SIG-M5 treated with dmso at 0.1 percent for 504 hours (cell line): ENCODE measurements at regions not wholly inside any gene's neighbourhood (a gene's known extent, or its start where the extent isn't known, plus 50 kb on each side); places are given as distances from the start of the nearest gene placed in this dataset.

Source experiments
- DNase-seq: peaks from one replicate; lab custom pipeline; 2025; ENCODE audit not compliant: unreplicated experiment; lab: John Stamatoyannopoulos, UW

DNA sequence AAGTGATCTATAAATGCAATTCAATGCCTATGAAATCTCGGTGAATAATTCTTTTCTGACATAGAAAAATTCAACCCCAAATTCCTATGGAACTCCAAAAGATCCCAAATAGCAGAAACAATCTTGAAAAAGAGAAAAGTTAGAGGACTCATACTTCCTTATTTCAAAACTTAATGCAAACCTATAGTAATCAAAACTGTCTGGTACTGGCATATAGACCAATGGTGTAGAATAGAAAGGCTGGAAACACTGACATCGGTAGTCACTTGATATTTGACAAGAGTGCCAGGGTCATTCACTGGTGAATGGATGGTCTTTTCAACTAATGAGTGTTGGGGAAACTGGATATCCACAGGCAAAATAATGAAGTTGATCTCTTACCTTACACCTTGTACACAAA lies 637.1 kb upstream of the PCDH9 start:
- no peak for DNase-seq

GRCh38 chr13:67860315-67860714 lies 630.2 kb upstream of the PCDH9 start:
- no peak for DNase-seq

GRCh38 chr13:67859904-67860303 lies 629.8 kb upstream of the PCDH9 start:
- no peak for DNase-seq

DNA sequence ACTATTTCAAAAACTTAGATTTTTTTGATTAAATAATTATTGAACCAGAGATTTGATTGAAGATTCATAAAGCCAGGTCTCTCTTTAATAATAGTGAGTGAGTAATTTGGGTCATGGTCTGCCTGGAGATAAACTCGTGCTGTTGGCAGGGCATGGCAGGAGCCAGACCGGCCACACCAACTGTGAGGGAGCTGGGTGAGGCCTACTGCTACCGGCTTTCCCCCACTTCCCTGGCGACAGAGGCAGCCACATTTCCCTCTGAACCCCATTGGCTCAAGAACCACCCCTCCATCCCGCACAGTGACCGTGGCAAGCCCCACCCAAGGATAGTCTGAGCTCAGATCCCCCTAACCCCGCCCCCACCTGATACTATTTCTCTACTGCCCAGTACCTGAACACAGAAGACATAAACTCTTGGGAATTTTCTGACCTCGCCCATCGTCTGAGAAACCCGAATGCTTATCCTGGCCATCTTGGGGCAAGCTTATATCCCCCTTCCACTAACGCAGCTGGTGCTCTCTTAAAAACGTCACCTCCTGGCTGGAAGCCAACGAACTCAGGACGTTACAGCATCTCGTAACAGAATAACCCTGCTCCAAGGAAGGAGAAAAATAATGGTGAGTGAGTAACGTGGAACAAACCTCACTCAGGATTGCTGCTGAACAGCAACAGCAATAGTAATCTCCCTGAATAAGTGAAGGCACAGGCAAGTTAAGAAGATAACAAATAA lies 627.6 kb upstream of the PCDH9 start:
- DNase-seq, result no peak

- no peak for DNase-seq
These were observed 626.8 kb upstream of the PCDH9 start for GRCh38 chr13:67856955-67857354.

DNA sequence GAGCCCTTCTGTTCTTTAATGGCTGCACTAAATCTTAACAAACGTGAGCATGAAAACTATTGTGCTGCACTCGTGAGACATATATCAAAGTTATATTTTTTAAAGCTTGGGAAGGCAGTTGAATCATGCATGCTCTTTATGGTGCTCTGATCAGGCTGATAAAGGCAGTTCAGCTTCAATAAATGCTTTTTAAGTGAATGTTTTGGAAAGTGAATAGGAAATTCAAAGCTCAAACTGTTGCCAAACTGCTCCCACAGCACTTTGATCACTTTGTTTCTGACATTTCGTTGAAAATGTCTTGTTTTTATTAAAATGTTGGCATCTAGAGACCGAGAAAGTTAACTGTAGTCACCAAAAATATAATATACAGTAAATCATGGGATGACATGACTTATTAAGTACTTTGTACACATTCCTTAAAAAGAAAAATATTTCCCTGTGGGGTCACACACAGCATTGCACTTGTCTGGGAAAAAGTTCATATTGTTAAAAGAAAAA lies 625.7 kb upstream of the PCDH9 start:
- no peak for DNase-seq

DNA sequence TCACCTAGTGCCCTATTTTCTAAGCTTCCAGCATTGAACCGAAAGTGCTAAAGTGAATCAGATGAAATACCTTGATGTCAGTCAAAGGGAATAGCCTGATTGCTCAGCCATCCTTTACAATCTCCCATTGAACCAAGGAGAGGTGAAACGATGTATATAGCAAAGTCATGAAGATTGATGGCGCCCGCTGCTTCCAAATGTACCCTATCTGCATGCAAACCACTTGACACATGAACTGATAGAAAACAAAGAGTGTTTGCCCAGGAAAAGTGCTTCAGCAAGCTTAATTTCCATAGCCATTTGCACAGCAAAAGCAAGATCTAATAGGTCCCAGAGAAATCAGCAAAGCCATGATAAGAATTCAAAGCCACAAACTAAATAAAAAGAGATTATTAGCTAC lies 624.9 kb upstream of the PCDH9 start:
- DNase-seq, result no peak

GRCh38 chr13:67844574-67844973 lies 614.4 kb upstream of the PCDH9 start:
- no peak for DNase-seq

- no peak for DNase-seq
These were observed 610.9 kb upstream of the PCDH9 start for GRCh38 chr13:67841071-67841470.

DNA sequence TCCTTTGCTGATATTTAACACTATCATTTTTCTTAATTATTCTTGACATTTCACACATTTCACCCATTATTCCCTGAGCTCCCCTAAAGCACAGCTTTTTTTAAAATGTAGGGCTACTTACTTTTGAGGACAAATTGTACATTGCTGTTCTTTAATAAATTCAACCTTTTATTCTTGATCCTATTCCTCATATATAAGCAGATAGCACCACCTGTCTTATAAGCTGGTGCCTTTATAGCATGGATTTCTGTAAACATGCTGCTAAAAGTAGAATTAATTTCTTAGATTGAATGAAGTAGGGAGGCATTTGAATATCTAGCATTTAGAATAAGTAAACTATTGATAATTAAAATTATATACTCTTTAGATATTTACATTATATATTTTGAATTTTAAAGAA lies 603.4 kb upstream of the PCDH9 start:
- DNase-seq, result no peak

DNA sequence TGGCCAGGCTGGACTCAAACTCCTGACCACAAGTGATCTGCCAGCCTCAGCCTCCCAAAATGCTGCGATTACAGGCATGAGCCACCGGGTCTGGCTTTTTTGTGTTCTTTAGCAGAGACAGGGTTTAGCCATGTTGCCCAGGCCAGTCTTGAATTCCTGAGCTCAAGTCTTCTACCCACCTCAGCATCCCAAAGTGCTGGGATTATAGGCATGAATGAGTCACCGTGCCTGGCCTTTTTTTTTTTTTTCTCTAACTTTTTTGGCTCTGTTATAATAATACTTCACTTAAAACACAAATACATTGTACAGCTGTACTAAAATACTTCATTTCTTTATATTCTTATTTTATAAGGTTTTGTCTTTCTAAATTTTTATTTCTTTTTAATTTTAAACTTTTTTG lies 599.5 kb upstream of the PCDH9 start:
- no peak for DNase-seq

DNA sequence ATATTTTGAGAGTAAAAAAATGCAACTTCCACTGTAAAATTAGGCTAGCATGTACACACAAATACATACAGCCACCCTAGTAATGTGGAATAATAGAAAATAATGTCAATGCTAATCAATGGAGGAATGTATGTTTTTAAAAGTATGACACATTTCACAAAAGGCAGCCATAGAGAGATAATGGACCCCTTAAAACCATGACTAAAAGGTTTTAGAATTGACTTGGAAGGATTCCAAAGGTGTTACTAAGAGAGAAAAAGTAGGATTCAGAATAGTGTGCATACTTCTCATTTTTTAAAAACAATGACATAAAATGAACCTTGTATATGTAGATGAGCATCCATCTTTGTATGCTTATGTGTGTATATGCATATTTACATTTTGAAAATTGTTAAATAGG lies 597.9 kb upstream of the PCDH9 start:
- DNase-seq, result no peak

- DNase-seq, result no peak
These were observed 591.5 kb upstream of the PCDH9 start for GRCh38 chr13:67821606-67822005.

- DNase-seq, result no peak
These were observed 576.7 kb upstream of the PCDH9 start for GRCh38 chr13:67806796-67807195.

GRCh38 chr13:67803118-67803517 lies 573.0 kb upstream of the PCDH9 start:
- no peak for DNase-seq

DNA sequence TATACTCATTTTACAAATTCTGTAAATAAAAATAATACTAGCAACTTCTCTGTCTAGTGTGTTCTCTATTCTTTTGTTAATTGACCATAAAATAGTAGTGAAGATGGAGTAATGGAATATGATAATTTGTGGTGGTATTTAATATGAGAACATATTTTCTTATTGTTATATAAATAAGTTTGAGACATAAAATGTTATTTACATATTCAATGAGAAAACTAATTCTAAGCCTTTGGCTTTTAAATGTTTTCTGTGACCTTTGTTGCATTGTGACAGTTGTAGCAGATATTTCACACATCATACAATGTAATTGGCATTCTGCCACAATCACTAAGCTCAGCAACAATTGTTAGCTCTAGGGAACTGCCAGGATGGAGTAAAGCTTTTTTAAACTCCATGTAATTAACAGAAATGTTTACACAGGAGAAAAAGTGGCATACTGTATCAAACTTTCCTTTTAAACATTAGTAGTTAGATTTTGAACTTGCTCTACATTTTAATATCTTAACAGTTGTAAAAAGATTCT lies 562.1 kb upstream of the PCDH9 start:
- DNase-seq, result no peak

DNA sequence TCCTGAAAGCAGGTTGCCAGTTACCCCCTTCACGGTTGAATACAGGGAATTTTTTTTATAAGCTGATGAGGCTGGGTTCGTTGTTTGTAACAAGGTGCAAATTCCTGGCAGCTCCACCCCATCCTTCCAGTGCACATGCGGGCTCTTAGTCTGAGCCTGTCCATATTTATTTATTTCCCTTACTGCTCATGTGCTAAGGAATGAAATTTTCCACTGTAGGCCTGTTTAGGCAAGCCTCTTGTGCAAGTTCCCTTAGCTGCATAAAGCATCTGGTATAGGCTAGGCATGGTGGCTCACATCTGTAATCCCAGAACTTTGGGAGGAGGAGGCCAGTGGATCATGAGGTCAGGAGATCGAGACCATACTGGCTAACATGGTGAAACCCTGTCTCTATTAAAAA lies 560.9 kb upstream of the PCDH9 start:
- no peak for DNase-seq

GRCh38 chr13:67776151-67776550 lies 546.0 kb upstream of the PCDH9 start:
- DNase-seq, result no peak

DNA sequence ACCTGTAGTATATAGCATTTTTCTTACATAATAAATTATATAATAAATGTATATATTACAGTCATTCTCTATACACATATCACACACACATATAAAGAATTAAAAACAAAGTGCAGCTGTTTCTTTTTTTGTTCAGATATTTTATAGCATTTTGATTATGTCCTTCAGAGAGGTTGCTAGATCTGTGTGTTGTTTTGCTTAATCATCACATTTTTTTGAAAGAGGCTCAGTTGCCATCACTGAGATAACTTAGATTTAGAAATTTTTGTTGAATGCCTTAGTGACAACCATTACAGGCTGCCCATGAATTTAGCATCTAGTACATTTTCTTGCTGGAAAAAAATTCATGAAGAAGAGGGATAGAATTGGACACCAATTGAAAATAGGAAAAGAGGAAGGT lies 545.2 kb upstream of the PCDH9 start:
- no peak for DNase-seq

DNA sequence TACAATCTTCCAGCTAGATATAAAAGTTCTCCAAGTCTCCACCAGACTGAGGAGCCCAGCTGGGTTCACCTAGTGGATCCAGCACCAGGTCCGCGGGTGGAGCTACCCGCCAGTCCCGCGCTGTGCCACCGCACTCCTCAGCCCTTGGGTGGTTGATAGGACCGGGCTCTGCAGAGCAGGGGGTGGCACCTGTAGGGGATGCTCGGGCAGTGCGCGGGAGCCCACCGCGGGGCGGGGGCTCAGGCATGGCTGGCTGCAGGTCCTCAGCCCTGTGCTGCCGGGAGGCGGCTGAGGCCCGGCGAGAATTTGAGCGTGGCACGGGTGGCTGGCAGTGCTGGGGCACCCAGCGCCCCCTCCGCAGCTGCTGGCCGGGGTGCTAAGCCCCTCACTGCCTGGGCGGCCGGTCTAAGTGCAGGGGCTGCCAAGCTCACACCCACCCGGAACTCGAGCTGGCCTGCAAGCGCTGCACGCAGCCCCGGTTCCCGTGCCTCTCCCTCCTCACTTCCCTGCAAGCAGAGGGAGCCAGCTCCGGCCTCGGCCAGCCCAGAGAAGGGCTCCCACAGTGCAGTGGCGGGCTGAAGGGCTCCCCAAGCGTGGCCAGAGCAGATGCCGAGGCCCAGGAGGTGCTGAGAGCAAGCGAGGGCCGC lies 542.8 kb upstream of the PCDH9 start:
- no peak for DNase-seq

DNA sequence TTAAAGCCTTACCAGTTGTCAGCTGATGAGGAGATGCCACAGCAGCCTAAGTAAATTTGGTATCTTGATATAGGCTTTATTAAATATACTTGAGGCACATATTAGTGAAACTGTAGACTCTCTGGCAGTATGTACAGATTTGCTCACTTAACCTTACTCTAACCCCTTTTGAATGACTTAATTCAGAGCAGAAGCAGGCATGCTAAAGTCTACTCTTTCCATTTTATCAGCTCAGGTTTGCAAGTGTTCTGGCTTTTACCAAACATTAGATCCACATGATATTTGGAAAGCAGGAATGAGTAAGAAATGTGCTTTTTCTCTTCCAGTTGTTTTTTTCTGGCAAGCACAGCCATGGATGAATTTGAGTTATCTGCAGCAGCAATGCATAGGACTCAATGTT lies 541.0 kb upstream of the PCDH9 start:
- DNase-seq, result no peak

- DNase-seq, result no peak
These were observed 539.8 kb upstream of the PCDH9 start for GRCh38 chr13:67769987-67770341.
